ENCODE measurements at regions not wholly inside any gene's neighbourhood (a gene's known extent, or its start where the extent isn't known, plus 50 kb on each side); places are given as distances from the start of the nearest gene placed in this dataset.

- TF ChIP-seq CTCF (IDR thresholded peaks at IDR 0.05) (no peak), IRF1 (CRISPR knock-in tag; IDR thresholded peaks at IDR 0.05) (no peak), E2F1 (CRISPR knock-in tag; IDR thresholded peaks at IDR 0.05) (no peak), ZNF512 (CRISPR knock-in tag; IDR thresholded peaks at IDR 0.05; ENCODE audit: borderline replicate concordance) (no peak), AFF4 (CRISPR knock-in tag; IDR thresholded peaks at IDR 0.05; ENCODE audit: borderline replicate concordance) (no peak), NR2C2 (CRISPR knock-in tag; IDR thresholded peaks at IDR 0.05) (no peak), PRRX2 (CRISPR knock-in tag; IDR thresholded peaks at IDR 0.05) (no peak), ZNF281 (CRISPR knock-in tag; IDR thresholded peaks at IDR 0.05) (no peak), IRF2 (CRISPR knock-in tag; IDR thresholded peaks at IDR 0.05; ENCODE audit: borderline replicate concordance, low read depth) (no peak), ZNF423 (CRISPR knock-in tag; IDR thresholded peaks at IDR 0.05) (no peak), ELF4 (CRISPR knock-in tag; IDR thresholded peaks at IDR 0.05; ENCODE audit: low read depth) (no peak), SMAD3 (CRISPR knock-in tag; IDR thresholded peaks at IDR 0.05; ENCODE audit: borderline replicate concordance) (no peak)
Measured at GRCh38 chr7:46675456-46675855, 754.4 kb upstream of the IGFBP3 start.
